ENCODE measurements at regions not wholly inside any gene's neighbourhood (a gene's known extent, or its start where the extent isn't known, plus 50 kb on each side); places are given as distances from the start of the nearest gene placed in this dataset.

DNA sequence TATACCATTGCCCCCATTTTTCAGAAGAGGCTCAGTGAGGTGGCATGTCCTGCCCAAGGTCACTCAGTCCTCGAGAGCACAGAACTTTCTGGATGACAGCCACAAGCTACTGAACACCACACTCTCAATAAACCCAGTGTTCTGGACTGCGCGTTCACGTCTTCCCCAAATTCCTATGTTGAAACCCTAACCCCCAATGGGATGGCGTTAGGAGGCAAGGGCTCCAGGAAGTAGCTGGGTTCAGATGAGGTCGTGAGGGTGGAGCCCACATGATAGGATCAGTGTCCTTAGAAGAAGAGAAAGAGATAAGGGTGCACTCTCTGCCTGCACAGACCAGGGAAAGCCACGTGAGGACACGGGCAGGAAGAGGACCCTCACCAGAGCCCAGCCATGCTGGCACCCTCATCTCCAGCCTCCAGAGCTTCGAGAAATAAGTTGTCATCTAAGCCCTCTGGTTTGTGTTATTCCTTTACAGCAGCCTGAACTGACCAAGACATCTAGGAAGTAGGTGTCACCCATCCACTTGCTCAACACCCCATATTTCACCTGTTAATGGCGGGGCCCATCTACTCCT is 324.0 kb downstream of the UACA start:
- ChIA-PET CTCF (interaction anchor here (1.6 kb wide), 1 partner anchor 28 kb away, joined by 3 read pairs; no protein-coding TSS in a partner anchor), POLR2A (ENCODE audit: unreplicated experiment) (no interaction called here)
- Histone ChIP-seq H3K9ac (ENCODE audit: low read depth, low read length) (no peak overlapping the region), H4K8ac (ENCODE audit: low read depth in 2 of 2, low read length in 2 of 2) (no peak overlapping the region), H2BK15ac (ENCODE audit: low read depth, low read length) (no peak overlapping the region), H3K9me3 (ENCODE audit: control insufficient read depth, insufficient read depth, low read length) (no peaks in the 10 kb centered on the region), H3K14ac (replicated peaks; ENCODE audit: low read depth, low read length) (no peak overlapping the region), H3K18ac (ENCODE audit: low read depth, low read length) (no peak overlapping the region), H3K56ac (ENCODE audit: extremely low read depth, insufficient read depth, low read length) (no peak overlapping the region), H2BK20ac (ENCODE audit: low read depth, low read length) (no peak overlapping the region), H3K79me1 (ENCODE audit: low read depth in 1 of 2, low read length in 2 of 2) (no peaks in the 10 kb centered on the region), H3K23ac (ENCODE audit: low read depth, low read length) (no peak overlapping the region), H3K36me3 (ENCODE audit: control insufficient read depth, insufficient read depth, low read length) (no peaks in the 10 kb centered on the region), H3K4me1 (ENCODE audit: control insufficient read depth, insufficient read depth, low read length) (no peaks in the 10 kb centered on the region), H3K4me2 (ENCODE audit: low read depth, low read length) (no peak overlapping the region), H2BK120ac (ENCODE audit: low read depth, low read length) (no peak overlapping the region), H4K20me1 (ENCODE audit: insufficient read depth, low read length) (no peaks in the 10 kb centered on the region), H4K5ac (ENCODE audit: low read depth, low read length) (no peak overlapping the region), H4K91ac (ENCODE audit: insufficient read depth, low read depth, low read length) (no peak overlapping the region), H2AFZ (replicated peaks; ENCODE audit: low read length, poor library complexity) (no peak overlapping the region), H3K27ac (ENCODE audit: insufficient read depth, low read length) (no peak overlapping the region), H2BK5ac (ENCODE audit: low read depth, low read length, poor library complexity, severe bottlenecking) (no peak overlapping the region), H2AK9ac (replicated peaks; ENCODE audit: low read depth, low read length, poor library complexity) (no peak overlapping the region), H3K27me3 (ENCODE audit: control insufficient read depth, insufficient read depth, low read length) (peaks cover 81% of the 10 kb centered on the region), H3K4ac (ENCODE audit: low read depth, low read length) (no peak overlapping the region), H2AK5ac (ENCODE audit: low read depth, low read length) (no peak overlapping the region), H3K4me3 (ENCODE audit: insufficient read depth, low read depth, low read length) (no peak overlapping the region), H3K9me1 (ENCODE audit: insufficient read depth, low read length) (peaks cover 3% of the 10 kb centered on the region; the same call in 1 of the 2 replicates)
- ATAC-seq (ENCODE audit: low read depth) (no peak), DNase-seq (no peak)
- dilution Hi-C loops (cut with HindIII; ENCODE audit: low sequenced_read_pairs, unreplicated experiment) (no loop called here), intact Hi-C loops (cut with micrococcal nuclease) (no loop called here), in situ Hi-C loops (cut with MboI; ENCODE audit: low sequenced_read_pairs) (no loop called here)
- BruUV-seq (replicated peaks) = no TSS peak
- TF ChIP-seq FOS (IDR thresholded peaks at IDR 0.05; ENCODE audit: low read depth, low read length) = no peak
- no peak for TF ChIP-seq SMC3 (IDR thresholded peaks at IDR 0.05; ENCODE audit: low read depth, low read length)
- TF ChIP-seq POLR2A (IDR thresholded peaks at IDR 0.05; ENCODE audit: low read depth, low read length) = no peak
- no peak for TF ChIP-seq RFX5 (IDR thresholded peaks at IDR 0.05; ENCODE audit: low read depth, low read length)
- TF ChIP-seq, protein P1, sequence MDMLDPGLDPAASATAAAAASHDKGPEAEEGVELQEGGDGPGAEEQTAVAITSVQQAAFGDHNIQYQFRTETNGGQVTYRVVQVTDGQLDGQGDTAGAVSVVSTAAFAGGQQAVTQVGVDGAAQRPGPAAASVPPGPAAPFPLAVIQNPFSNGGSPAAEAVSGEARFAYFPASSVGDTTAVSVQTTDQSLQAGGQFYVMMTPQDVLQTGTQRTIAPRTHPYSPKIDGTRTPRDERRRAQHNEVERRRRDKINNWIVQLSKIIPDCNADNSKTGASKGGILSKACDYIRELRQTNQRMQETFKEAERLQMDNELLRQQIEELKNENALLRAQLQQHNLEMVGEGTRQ (IDR thresholded peaks at IDR 0.05; ENCODE audit: low read depth, low read length) = no peak
- TF ChIP-seq CHD1 (IDR thresholded peaks at IDR 0.05; ENCODE audit: low read depth, low read length) = no peak
- no peak for TF ChIP-seq MXI1 (IDR thresholded peaks at IDR 0.05; ENCODE audit: borderline replicate concordance, low read depth, low read length)
- no peak for TF ChIP-seq MAZ (IDR thresholded peaks at IDR 0.05; ENCODE audit: borderline replicate concordance, low read depth, low read length)
- 20% methylated on average over 1 of the region's 10 CpGs; no CpG with 5 or more reads in 1 of the 2 experiments for WGBS, 2 experiments (ENCODE audit: extremely low coverage in 2 of 2, insufficient read length in 1 of 2)
